MM.1S (cell line): ENCODE measurements at regions not wholly inside any gene's neighbourhood (a gene's known extent, or its start where the extent isn't known, plus 50 kb on each side); places are given as distances from the start of the nearest gene placed in this dataset.

ENCODE experiments used
- DNase-seq: peaks from one replicate; pipeline ENCODE4 v3.0.0-alpha.2; 2015
- H2AFZ ChIP-seq: fragments of 300-600 bp; sonication (generic); 2 replicates; pipeline ENCODE4 v1.6.0; 2016; ENCODE audit warnings: antibody characterized with exemption, low read length
- H3F3A ChIP-seq: fragments of 300-600 bp; sonication (generic); 2 replicates; pipeline ENCODE4 v1.6.1; 2016; ENCODE audit warnings: mild to moderate bottlenecking, antibody characterized with exemption, low read length, moderate library complexity, mixed read lengths; ENCODE audit not compliant: insufficient read depth
- H3K27ac ChIP-seq: fragments of 300-600 bp; sonication (generic); 2 replicates; pipeline ENCODE4 v1.5.1; 2016; ENCODE audit warnings: mild to moderate bottlenecking, low read length
- H3K27me3 ChIP-seq: fragments of 300-600 bp; sonication (generic); replicated peaks from 2 replicates; pipeline ENCODE4 v1.6.0; 2016; ENCODE audit warnings: low read length; ENCODE audit not compliant: insufficient read depth
- H3K36me3 ChIP-seq: fragments of 300-600 bp; sonication (generic); replicated peaks from 2 replicates; pipeline ENCODE4 v1.6.1; 2016; ENCODE audit warnings: mild to moderate bottlenecking, low read length, mixed read lengths; ENCODE audit not compliant: insufficient read depth
- H3K4me1 ChIP-seq: fragments of 300-600 bp; sonication (generic); 2 replicates; pipeline ENCODE4 v1.6.1; 2016; ENCODE audit warnings: low read length, mixed read lengths
- H3K4me2 ChIP-seq: fragments of 300-600 bp; sonication (generic); 2 replicates; pipeline ENCODE4 v1.6.0; 2016; ENCODE audit warnings: low read depth, low read length
- H3K4me3 ChIP-seq: fragments of 300-600 bp; sonication (generic); 2 replicates; pipeline ENCODE4 v1.5.1; 2016; ENCODE audit warnings: low read length, mixed read lengths
- H3K79me2 ChIP-seq: fragments of 300-600 bp; sonication (generic); 2 replicates; pipeline ENCODE4 v1.6.1; 2016; ENCODE audit warnings: mixed run types, low read length, mixed read lengths
- H3K9ac ChIP-seq: fragments of 300-600 bp; sonication (generic); 2 replicates; pipeline ENCODE4 v1.6.1; 2016; ENCODE audit warnings: low read length, mixed read lengths
- H3K9me2 ChIP-seq: fragments of 300-600 bp; sonication (generic); replicated peaks from 2 replicates; pipeline ENCODE4 v1.6.1; 2016; ENCODE audit warnings: mild to moderate bottlenecking, low read length, mixed read lengths; ENCODE audit not compliant: insufficient read depth
- H3K9me3 ChIP-seq: fragments of 300-600 bp; sonication (generic); replicated peaks from 2 replicates; pipeline ENCODE4 v1.6.1; 2016; ENCODE audit warnings: mild to moderate bottlenecking, low read length, mixed read lengths; ENCODE audit not compliant: insufficient read depth
- H4K20me1 ChIP-seq: fragments of 300-600 bp; sonication (generic); 2 replicates; pipeline ENCODE4 v1.6.1; 2016; ENCODE audit warnings: mild to moderate bottlenecking, low read length, moderate library complexity, mixed read lengths; ENCODE audit not compliant: insufficient read depth
- CTCF ChIP-seq: fragments of 300-600 bp; sonication (generic); IDR thresholded peaks from 2 replicates; pipeline ENCODE4 v1.5.1; 2016; ENCODE audit warnings: antibody characterized with exemption, low read length, mixed read lengths
- EZH2 ChIP-seq: fragments of 300-600 bp; sonication (generic); optimal IDR thresholded peaks from 2 replicates; pipeline ENCODE3; 2017; ENCODE audit warnings: low read depth, mild to moderate bottlenecking, antibody characterized with exemption, low read length, mixed read lengths
- EZH2phosphoT487 ChIP-seq: fragments of 300-600 bp; sonication (generic); IDR thresholded peaks from 2 replicates; pipeline ENCODE4 v1.6.1; 2018; ENCODE audit warnings: antibody characterized with exemption, low read length

DNA sequence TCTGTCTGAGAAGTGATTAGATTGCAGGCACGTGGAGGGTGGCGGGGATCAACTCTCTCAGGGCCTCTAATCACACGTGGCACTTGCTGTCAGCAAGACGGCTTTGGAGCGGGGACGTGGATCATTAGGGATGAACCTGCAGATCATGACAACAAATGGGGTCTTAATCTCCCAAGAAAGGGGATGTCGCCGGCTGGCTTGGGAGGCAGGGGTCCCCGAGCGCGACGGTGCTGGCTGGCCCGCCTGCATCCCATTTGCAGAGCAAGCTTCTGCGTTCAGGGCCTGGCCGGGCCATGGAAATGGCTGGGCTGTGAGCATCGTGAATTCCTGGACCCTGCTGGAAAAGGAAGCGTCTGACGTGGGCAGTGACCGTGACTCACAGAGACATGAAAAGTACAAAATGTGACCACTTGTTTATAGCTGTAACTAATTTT is 85.1 kb upstream of the SHOX start:
- no peak for DNase-seq
- Histone ChIP-seq H3K36me3 (no peaks in the 10 kb centered on the region), H3K4me3 (no peak overlapping the region)

GRCh38 chrX:550514-550913 is 80.1 kb upstream of the SHOX start:
- Histone ChIP-seq H3K9ac (no peak overlapping the region), H3K9me3 (no peaks in the 10 kb centered on the region), H3K27me3 (no peaks in the 10 kb centered on the region), H3K27ac (no peak overlapping the region), H2AFZ (no peak overlapping the region), H3F3A (no peaks in the 10 kb centered on the region), H3K4me2 (no peak overlapping the region), H3K79me2 (no peaks in the 10 kb centered on the region), H3K36me3 (no peaks in the 10 kb centered on the region), H3K4me3 (no peak overlapping the region), H3K4me1 (no peaks in the 10 kb centered on the region), H3K9me2 (no peaks in the 10 kb centered on the region), H4K20me1 (no peaks in the 10 kb centered on the region)
- TF ChIP-seq EZH2 (no peak), CTCF (no peak), EZH2phosphoT487 (no peak)
- no peak for DNase-seq

More for the DNA sequence above, 85.1 kb upstream of the SHOX start:
- no peaks in the 10 kb centered on the region for H4K20me1 ChIP-seq
- no peak overlapping the region for H3K9ac ChIP-seq
- no peaks in the 10 kb centered on the region for H3F3A ChIP-seq
- H3K4me2 ChIP-seq = no peak overlapping the region
- H3K27ac ChIP-seq = no peak overlapping the region
- H3K79me2 ChIP-seq = no peaks in the 10 kb centered on the region
- TF ChIP-seq CTCF (no peak), EZH2phosphoT487 (no peak), EZH2 (no peak)
- no peaks in the 10 kb centered on the region for H3K9me3 ChIP-seq
- no peaks in the 10 kb centered on the region for H3K4me1 ChIP-seq
- H3K27me3 ChIP-seq = no peaks in the 10 kb centered on the region
- H2AFZ ChIP-seq = no peak overlapping the region
- H3K9me2 ChIP-seq = no peaks in the 10 kb centered on the region

DNA sequence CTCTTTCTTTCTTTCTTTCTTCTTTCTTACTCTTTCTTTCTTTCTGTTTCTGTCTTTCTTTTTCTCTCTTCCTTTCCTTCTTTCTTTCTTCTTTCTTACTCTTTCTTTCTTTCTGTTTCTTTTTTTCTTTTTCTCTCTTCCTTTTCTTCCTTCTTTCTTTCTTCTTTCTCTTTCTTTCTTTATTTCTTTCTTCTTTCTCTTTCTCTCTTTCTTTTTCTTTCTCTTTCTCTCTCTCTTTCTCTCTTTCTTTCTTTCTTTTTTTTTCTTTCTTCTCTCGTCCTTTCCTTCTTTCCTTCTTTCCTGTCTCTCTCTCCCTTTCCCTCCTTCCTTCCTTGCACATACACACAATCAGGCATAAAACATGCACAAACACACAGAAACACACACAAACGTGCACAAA is 79.3 kb upstream of the SHOX start:
- Histone ChIP-seq H3K27me3 (no peaks in the 10 kb centered on the region), H3K4me2 (no peak overlapping the region), H3F3A (no peaks in the 10 kb centered on the region), H4K20me1 (no peaks in the 10 kb centered on the region), H3K4me1 (no peaks in the 10 kb centered on the region), H3K9me3 (no peaks in the 10 kb centered on the region), H3K4me3 (no peak overlapping the region), H3K9me2 (no peaks in the 10 kb centered on the region), H3K79me2 (no peaks in the 10 kb centered on the region), H3K27ac (no peak overlapping the region), H3K9ac (no peak overlapping the region), H2AFZ (no peak overlapping the region), H3K36me3 (no peaks in the 10 kb centered on the region)
- TF ChIP-seq EZH2 = no peak
- no peak for TF ChIP-seq EZH2phosphoT487
- no peak for TF ChIP-seq CTCF
- DNase-seq = no peak
